Suprapubic skin (tissue), 4 donors: ENCODE measurements at regions not wholly inside any gene's neighbourhood (a gene's known extent, or its start where the extent isn't known, plus 50 kb on each side); places are given as distances from the start of the nearest gene placed in this dataset.

Source experiments
- DNase-seq, 2 donors: peaks; one replicate each; pipeline ENCODE4 v3.0.0-alpha.2; 2019; ENCODE audit warnings: low spot score in 2 of 2
- H3K27ac ChIP-seq: fragments of 200-600 bp; sonication (generic); one replicate; pipeline ENCODE4 v1.5.1; 2019
- H3K27me3 ChIP-seq: fragments of 200-600 bp; sonication (generic); one replicate; pipeline ENCODE4 v1.5.1; 2019
- H3K36me3 ChIP-seq: fragments of 200-600 bp; sonication (generic); one replicate; pipeline ENCODE4 v1.5.1; 2019
- H3K4me1 ChIP-seq: fragments of 200-600 bp; sonication (generic); one replicate; pipeline ENCODE4 v1.5.1; 2019
- H3K4me3 ChIP-seq: fragments of 200-600 bp; sonication (generic); one replicate; pipeline ENCODE4 v1.5.1; 2019; ENCODE audit warnings: mild to moderate bottlenecking
- H3K9me3 ChIP-seq: fragments of 200-600 bp; sonication (generic); one replicate; pipeline ENCODE4 v1.5.1; 2019
- EP300 ChIP-seq: sonication (generic); formaldehyde crosslinking; IDR thresholded peaks from one replicate; pipeline ENCODE4 v1.6.1; 2017; ENCODE audit warnings: antibody characterized with exemption
- POLR2A ChIP-seq, 2 donors: fragments of 450-650 bp; IDR thresholded peaks; one replicate each; pipeline ENCODE4 v1.6.1; 2017; ENCODE audit warnings: antibody characterized with exemption in 2 of 2, mild to moderate bottlenecking in 2 of 2, moderate library complexity in 2 of 2
- POLR2AphosphoS5 ChIP-seq, 3 donors: sonication (generic); formaldehyde crosslinking; IDR thresholded peaks; one replicate each; pipeline ENCODE4 v1.6.1; 2017; ENCODE audit warnings: antibody characterized with exemption in 3 of 3
- WGBS: methylation state at CpG from one replicate; pipeline ENCODE4 v1.1.5; 2018; 5-methylcytosine and 5-hydroxymethylcytosine counted together
- TF ChIP-seq, protein P1 (sequence below), 2 donors: fragments of 200-600 bp in 1 of 2; fragments of 450-650 bp in 1 of 2; sonication (generic) in 1 of 2; IDR thresholded peaks; one replicate each; pipeline ENCODE4 v1.5.1; 2016 to 2019; ENCODE audit warnings: antibody characterized with exemption in 2 of 2, mild to moderate bottlenecking in 1 of 2, moderate library complexity in 1 of 2

DNA sequence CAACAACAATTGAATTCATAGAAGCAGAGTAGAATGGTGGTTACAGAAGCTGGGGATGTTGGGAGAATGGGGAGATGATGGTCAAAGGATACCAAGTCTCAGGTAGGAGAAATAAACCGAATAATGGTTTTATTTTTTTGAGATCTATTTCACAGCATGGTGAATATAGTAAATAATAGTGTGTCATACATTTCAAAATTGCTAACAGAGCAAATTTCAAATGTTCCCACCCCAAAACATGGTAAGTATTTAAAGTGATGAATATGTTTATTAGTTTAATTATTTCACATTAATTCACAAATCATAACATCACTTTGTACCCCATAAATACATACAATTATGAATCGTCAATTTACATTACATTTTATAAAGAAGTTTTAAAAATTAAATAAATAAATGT is 72.7 kb upstream of the ATG10 start:
- H3K36me3 ChIP-seq = no peaks in the 10 kb centered on the region
- no peak overlapping the region for H3K27ac ChIP-seq
- no peak for DNase-seq
- H3K4me1 ChIP-seq = no peaks in the 10 kb centered on the region
- 98% methylated on average over 2 of the region's 2 CpGs for WGBS
- no peaks in the 10 kb centered on the region for H3K27me3 ChIP-seq
- H3K9me3 ChIP-seq = no peaks in the 10 kb centered on the region
- TF ChIP-seq POLR2AphosphoS5 (IDR thresholded peaks at IDR 0.05) = no peak
- no peak for TF ChIP-seq POLR2A (IDR thresholded peaks at IDR 0.05)
- TF ChIP-seq, protein P1, sequence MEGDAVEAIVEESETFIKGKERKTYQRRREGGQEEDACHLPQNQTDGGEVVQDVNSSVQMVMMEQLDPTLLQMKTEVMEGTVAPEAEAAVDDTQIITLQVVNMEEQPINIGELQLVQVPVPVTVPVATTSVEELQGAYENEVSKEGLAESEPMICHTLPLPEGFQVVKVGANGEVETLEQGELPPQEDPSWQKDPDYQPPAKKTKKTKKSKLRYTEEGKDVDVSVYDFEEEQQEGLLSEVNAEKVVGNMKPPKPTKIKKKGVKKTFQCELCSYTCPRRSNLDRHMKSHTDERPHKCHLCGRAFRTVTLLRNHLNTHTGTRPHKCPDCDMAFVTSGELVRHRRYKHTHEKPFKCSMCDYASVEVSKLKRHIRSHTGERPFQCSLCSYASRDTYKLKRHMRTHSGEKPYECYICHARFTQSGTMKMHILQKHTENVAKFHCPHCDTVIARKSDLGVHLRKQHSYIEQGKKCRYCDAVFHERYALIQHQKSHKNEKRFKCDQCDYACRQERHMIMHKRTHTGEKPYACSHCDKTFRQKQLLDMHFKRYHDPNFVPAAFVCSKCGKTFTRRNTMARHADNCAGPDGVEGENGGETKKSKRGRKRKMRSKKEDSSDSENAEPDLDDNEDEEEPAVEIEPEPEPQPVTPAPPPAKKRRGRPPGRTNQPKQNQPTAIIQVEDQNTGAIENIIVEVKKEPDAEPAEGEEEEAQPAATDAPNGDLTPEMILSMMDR (IDR thresholded peaks at IDR 0.05) = no peak
- TF ChIP-seq EP300 = no peak
- H3K4me3 ChIP-seq = no peak overlapping the region

DNA sequence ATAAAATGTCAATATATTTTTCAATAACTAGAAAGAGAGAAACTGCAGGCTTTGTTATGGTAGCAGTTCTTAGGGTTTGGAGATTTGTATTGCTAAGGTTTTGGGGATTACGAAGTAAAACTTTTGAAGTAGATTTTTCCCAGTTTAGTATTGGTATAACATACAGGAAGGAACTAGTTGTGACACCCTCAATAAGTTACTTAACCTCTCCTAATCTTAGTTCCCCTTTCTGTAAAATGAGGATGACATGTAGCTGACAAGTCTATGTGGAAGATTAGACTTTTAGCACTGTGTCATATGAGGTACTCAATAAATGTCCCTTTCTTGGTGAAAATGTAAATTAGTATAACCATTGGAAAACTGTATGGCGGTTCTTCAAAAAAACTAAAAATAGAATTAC is 73.4 kb upstream of the ATG10 start:
- Histone ChIP-seq H3K27ac (no peak overlapping the region), H3K4me3 (no peak overlapping the region), H3K27me3 (no peaks in the 10 kb centered on the region), H3K9me3 (no peaks in the 10 kb centered on the region), H3K4me1 (no peaks in the 10 kb centered on the region), H3K36me3 (no peaks in the 10 kb centered on the region)
- no peak for DNase-seq
- TF ChIP-seq POLR2A (IDR thresholded peaks at IDR 0.05) = no peak
- WGBS = 86% methylated on average over 2 of the region's 2 CpGs

DNA sequence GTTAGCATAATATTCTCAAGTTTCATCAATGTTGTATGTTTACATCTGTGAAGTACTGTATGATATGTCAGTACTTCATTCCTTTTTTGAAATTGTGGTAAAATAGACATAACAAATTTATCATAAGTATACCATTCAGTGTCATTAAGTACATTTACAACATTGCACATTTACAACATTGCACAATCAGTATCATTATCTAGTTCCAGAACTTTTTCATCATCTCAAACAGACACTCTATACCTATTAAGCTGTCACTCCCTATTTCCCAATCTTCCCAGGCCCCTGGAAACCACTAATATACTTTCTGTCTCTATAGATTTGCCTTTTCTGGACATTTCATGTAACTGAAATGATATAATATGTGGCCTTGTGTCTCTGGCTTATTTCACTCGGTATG is 75.1 kb upstream of the ATG10 start:
- no peak for DNase-seq
- H3K9me3 ChIP-seq = no peaks in the 10 kb centered on the region
- no peaks in the 10 kb centered on the region for H3K27me3 ChIP-seq
- no peaks in the 10 kb centered on the region for H3K36me3 ChIP-seq
- H3K27ac ChIP-seq = no peak overlapping the region
- H3K4me1 ChIP-seq = no peaks in the 10 kb centered on the region
- H3K4me3 ChIP-seq = no peak overlapping the region
- no peak for TF ChIP-seq EP300
- WGBS = 78% methylated on average over 1 of the region's 1 CpG

DNA sequence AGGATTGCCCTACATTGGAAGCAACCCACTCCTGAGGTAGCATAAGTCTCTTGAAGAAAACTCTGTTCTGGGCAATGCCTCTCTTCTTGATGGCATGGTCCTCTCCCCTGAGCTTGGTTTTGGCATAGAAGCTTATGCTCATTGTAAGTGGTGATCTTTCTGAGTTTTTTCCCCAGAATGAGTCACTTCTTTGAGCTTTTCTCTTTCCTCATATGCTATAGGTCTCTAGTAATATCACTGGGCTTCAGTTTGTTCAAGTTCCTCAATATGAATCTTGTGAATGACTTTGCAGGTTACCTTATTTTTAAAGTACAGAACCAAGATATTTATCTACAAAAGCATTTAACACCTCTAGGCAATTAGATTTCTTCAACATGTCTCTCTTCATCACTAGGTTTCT is 76.5 kb upstream of the ATG10 start:
- no peak overlapping the region for H3K4me3 ChIP-seq
- no peaks in the 10 kb centered on the region for H3K9me3 ChIP-seq
- TF ChIP-seq EP300 = no peak
- TF ChIP-seq, protein P1 (IDR thresholded peaks at IDR 0.05) = no peak
- no peak for TF ChIP-seq POLR2AphosphoS5 (IDR thresholded peaks at IDR 0.05)
- no peak for TF ChIP-seq POLR2A (IDR thresholded peaks at IDR 0.05)

DNA sequence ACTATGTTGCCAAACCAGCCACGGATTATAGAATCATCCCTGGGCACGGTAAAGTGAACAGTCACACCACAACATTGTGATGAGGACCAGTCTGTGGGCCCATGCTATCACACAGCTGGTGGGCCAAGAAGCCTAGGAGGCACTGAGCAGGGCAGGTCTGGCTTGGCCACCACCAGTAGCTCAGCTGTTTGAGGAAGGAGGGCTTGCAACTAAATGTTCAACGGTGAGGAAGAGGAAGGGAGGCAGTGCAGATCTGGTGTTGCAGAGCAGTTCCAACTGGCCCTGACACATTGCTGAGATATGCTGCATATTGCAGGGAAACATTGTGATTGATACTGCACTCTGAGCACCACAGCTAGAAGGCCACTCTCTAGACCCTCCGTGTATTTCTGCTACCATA is 77.9 kb upstream of the ATG10 start:
- Histone ChIP-seq H3K27me3 (no peaks in the 10 kb centered on the region), H3K36me3 (no peaks in the 10 kb centered on the region), H3K4me1 (no peaks in the 10 kb centered on the region), H3K9me3 (no peaks in the 10 kb centered on the region), H3K27ac (no peak overlapping the region), H3K4me3 (no peak overlapping the region)
- DNase-seq = no peak
- 96% methylated on average over 2 of the region's 4 CpGs for WGBS
- TF ChIP-seq, protein P1 (IDR thresholded peaks at IDR 0.05) = no peak
- no peak for TF ChIP-seq EP300
- TF ChIP-seq POLR2A (IDR thresholded peaks at IDR 0.05) = no peak
- TF ChIP-seq POLR2AphosphoS5 (IDR thresholded peaks at IDR 0.05) = no peak

More for the DNA sequence above, 76.5 kb upstream of the ATG10 start:
- H3K36me3 ChIP-seq = no peaks in the 10 kb centered on the region
- H3K27me3 ChIP-seq = no peaks in the 10 kb centered on the region
- no peaks in the 10 kb centered on the region for H3K4me1 ChIP-seq
- no peak overlapping the region for H3K27ac ChIP-seq
- DNase-seq = no peak

DNA sequence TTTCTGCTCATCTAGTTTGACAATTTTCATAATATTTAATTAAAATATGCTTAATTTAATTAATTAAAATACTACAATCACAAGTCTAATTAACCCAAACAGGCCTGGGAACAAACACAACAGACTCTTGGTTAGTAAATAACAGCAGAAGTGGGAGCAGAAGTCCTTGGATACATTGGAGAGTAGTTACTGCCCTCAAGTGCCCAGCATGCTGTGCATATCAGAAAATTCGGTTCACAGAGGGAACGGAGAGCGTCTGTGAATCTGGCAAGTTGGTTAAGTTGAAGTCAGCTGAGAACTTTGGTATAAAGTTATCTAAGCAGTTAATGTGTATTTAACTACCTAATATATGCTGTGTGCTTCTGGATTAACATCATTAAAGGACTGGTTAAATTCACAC is 87.0 kb upstream of the ATG10 start:
- WGBS = 60% methylated on average over 3 of the region's 3 CpGs
- Histone ChIP-seq H3K36me3 (no peaks in the 10 kb centered on the region), H3K4me1 (no peaks in the 10 kb centered on the region), H3K27me3 (no peaks in the 10 kb centered on the region), H3K9me3 (no peaks in the 10 kb centered on the region), H3K27ac (no peak overlapping the region), H3K4me3 (no peak overlapping the region)
- no peak for DNase-seq
- TF ChIP-seq, protein P1 (IDR thresholded peaks at IDR 0.05) = no peak
- TF ChIP-seq POLR2A (IDR thresholded peaks at IDR 0.05) (no peak), POLR2AphosphoS5 (IDR thresholded peaks at IDR 0.05) (no peak), EP300 (no peak)
